ENCODE measurements at regions not wholly inside any gene's neighbourhood (a gene's known extent, or its start where the extent isn't known, plus 50 kb on each side); places are given as distances from the start of the nearest gene placed in this dataset.

DNA sequence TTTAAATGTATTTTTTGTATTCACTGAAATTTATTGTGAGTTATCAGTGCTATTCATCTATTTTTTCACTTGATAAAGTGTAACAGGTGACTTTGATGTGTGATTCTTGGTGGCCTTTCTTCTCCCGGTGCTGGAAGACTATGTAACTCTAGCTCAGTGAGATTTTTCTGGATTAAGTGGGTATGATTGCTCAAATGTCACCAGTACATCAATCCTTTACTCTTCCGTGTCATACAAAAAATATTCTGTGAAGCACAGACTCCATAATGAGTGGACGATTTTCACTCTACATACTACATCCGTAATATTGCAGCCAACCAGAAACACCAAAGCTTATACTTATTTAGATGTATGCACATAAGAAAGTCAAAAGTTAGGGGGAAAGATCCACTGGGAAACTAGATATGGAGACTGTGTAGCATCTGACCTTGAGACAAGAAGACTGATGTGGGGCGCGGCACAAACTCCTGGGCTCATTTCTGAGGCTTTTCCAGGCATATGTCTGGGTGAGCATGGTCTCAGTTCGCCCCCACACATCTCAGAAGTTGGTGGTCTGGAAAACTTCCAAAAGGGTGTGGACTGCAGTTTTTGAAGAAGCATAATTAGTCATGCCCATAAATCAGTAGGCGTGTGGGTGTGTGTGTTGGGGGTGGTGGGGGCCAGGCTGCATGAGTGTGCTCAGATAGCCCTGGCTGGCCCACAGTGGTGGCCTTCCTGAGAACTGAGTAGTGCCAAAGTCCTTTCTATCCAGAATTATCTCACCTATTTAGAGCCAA lies 53.9 kb upstream of the TENM3 start:
- no peak for DNase-seq (ENCODE audit: low spot score)

- no peak for DNase-seq (ENCODE audit: low spot score)
Observed at GRCh38 chr4:182190306-182190705, 52.9 kb upstream of the TENM3 start.

- DNase-seq (ENCODE audit: low spot score): no peak
Observed at GRCh38 chr4:182192511-182193181, 50.6 kb upstream of the TENM3 start.

DNA sequence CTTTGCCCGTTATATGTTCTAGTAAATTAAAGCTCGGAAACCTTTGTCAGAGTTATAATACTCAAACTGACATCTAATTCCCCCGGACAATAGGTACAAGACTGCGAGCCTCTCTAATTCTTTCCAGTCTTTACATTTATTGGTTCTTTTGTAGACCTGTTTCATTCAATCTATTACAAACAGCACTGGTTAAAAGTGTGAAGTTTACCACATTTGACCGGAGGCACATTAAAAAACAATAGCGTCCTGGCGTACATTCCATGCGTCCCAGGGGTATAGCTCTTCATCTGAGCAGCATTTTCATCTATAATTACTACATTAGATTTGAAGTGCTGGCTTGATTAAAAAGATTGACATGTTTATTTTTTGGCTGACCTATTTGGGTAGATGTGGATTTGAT lies 49.9 kb upstream of the TENM3 start:
- DNase-seq (ENCODE audit: low spot score): no peak
